H1 (cell line): ENCODE measurements at regions not wholly inside any gene's neighbourhood (a gene's known extent, or its start where the extent isn't known, plus 50 kb on each side); places are given as distances from the start of the nearest gene placed in this dataset.

ENCODE experiments used
- CTCF ChIA-PET: fragments of 300-600 bp; sonication (Branson Sonifier 250); formaldehyde crosslinking; loops from one replicate; lab custom pipeline; 2021; ENCODE audit not compliant: partially characterized antibody; lab: Charles Lee
- POLR2A ChIA-PET: fragments of 300-600 bp; sonication (Branson Sonifier 250); formaldehyde crosslinking; loops from one replicate; lab custom pipeline; 2021; ENCODE audit warnings: inconsistent platforms; ENCODE audit not compliant: partially characterized antibody; lab: Charles Lee
- DNase-seq, 2 experiments: peaks; one replicate each; pipeline versions ENCODE4 v3.0.0 to v3.0.0-alpha.2; 2010 to 2022; ENCODE audit warnings: low spot score in 2 of 2, low read depth in 1 of 2, mixed read lengths in 1 of 2
- FAIRE-seq: peaks from 2 replicates; lab custom pipeline; 2011; peaks lifted over from hg19 to GRCh38; lab: Jason Lieb, UNC
- H2AFZ ChIP-seq: 2 replicates; pipeline ENCODE4 v1.8.1; 2012; ENCODE audit warnings: low read length, inconsistent platforms
- H2AK5ac ChIP-seq: 2 replicates; pipeline ENCODE4 v1.6.1; 2013; ENCODE audit warnings: low read depth, low read length
- H2BK120ac ChIP-seq: replicated peaks from 2 replicates; pipeline ENCODE3; 2013; ENCODE audit warnings: low read depth, low read length, inconsistent platforms
- H2BK12ac ChIP-seq: 2 replicates; pipeline ENCODE4 v1.6.1; 2013; ENCODE audit warnings: low read depth, low read length
- H2BK15ac ChIP-seq: 2 replicates; pipeline ENCODE4 v1.6.1; 2013; ENCODE audit warnings: low read length
- H2BK20ac ChIP-seq: 2 replicates; pipeline ENCODE4 v1.6.1; 2013; ENCODE audit warnings: low read length
- H2BK5ac ChIP-seq: 2 replicates; pipeline ENCODE4 v1.6.1; 2013; ENCODE audit warnings: low read depth, low read length
- H3K14ac ChIP-seq: 2 replicates; pipeline ENCODE4 v1.6.1; 2013; ENCODE audit warnings: inconsistent platforms; ENCODE audit not compliant: insufficient read length
- H3K18ac ChIP-seq: 2 replicates; pipeline ENCODE4 v1.6.1; 2013; ENCODE audit warnings: low read length; ENCODE audit errors: extremely low read depth
- H3K23ac ChIP-seq: 2 replicates; pipeline ENCODE4 v1.6.1; 2013; ENCODE audit warnings: inconsistent platforms; ENCODE audit not compliant: insufficient read length
- H3K23me2 ChIP-seq: 2 replicates; pipeline ENCODE4 v1.6.1; 2013; ENCODE audit warnings: low read depth, low read length
- H3K27ac ChIP-seq: 2 replicates; pipeline ENCODE4 v1.6.1; 2011; ENCODE audit warnings: low read depth, low read length, inconsistent platforms
- H3K27me3 ChIP-seq, 4 experiments: replicated peaks in 1 of 4; 1 replicate in 1 of 4; 2 replicates in 3 of 4; pipeline versions ENCODE4 v1.6.1 to v1.8.1; 2011 to 2013; ENCODE audit warnings: low read length in 3 of 4, mild to moderate bottlenecking in 3 of 4, inconsistent platforms in 2 of 4, mixed read lengths in 2 of 4, moderate library complexity in 1 of 4; ENCODE audit not compliant: control insufficient read depth in 3 of 4, insufficient read depth in 3 of 4; ENCODE audit errors: extremely low read depth in 1 of 4
- H3K36me3 ChIP-seq, 4 experiments: 2 replicates each; pipeline versions ENCODE4 v1.6.1 to v1.8.1; 2011 to 2013; ENCODE audit warnings: mild to moderate bottlenecking in 4 of 4, low read length in 3 of 4, moderate library complexity in 2 of 4, control low read depth in 1 of 4, inconsistent platforms in 1 of 4; ENCODE audit not compliant: insufficient read depth in 4 of 4, control insufficient read depth in 2 of 4
- H3K4ac ChIP-seq: replicated peaks from 2 replicates; pipeline ENCODE3; 2013; ENCODE audit warnings: low read length, low read depth, mixed read lengths, inconsistent platforms; ENCODE audit not compliant: insufficient read length
- H3K4me1 ChIP-seq, 4 experiments: replicated peaks in 1 of 4; 1 replicate in 1 of 4; 2 replicates in 3 of 4; pipeline versions ENCODE4 v1.6.1 to v1.8.1; 2011 to 2013; ENCODE audit warnings: low read length in 3 of 4, inconsistent platforms in 2 of 4, mixed read lengths in 1 of 4; ENCODE audit not compliant: insufficient read depth in 4 of 4, control insufficient read depth in 3 of 4
- H3K4me2 ChIP-seq, 2 experiments: 2 replicates each; pipeline versions ENCODE4 v1.6.1 to v1.8.1; 2011 to 2013; ENCODE audit warnings: low read depth in 2 of 2, low read length in 2 of 2, control low read depth in 1 of 2, inconsistent platforms in 1 of 2, mild to moderate bottlenecking in 1 of 2; ENCODE audit not compliant: insufficient read depth in 1 of 2
- H3K4me3 ChIP-seq, 4 experiments: fragments of 200-600, 300-600 bp in 1 of 4; sonication (generic), shearing (Covaris generic), sonication (Bioruptor Twin) in 1 of 4; 2 replicates each; pipeline versions ENCODE4 v1.5.1 to v1.8.1; 2011 to 2016; ENCODE audit warnings: low read length in 4 of 4, low read depth in 3 of 4, control low read depth in 2 of 4, inconsistent platforms in 2 of 4, mild to moderate bottlenecking in 2 of 4, mixed read lengths in 1 of 4, moderate library complexity in 1 of 4; ENCODE audit not compliant: insufficient read depth in 2 of 4; ENCODE audit errors: extremely low read depth in 1 of 4
- H3K56ac ChIP-seq: replicated peaks from 2 replicates; pipeline ENCODE3; 2013; ENCODE audit warnings: low read depth, mild to moderate bottlenecking, mixed read lengths, low read length, inconsistent platforms; ENCODE audit not compliant: insufficient read length
- H3K79me1 ChIP-seq: 2 replicates; pipeline ENCODE4 v1.6.1; 2013; ENCODE audit warnings: low read depth, low read length, control low read depth
- H3K79me2 ChIP-seq, 2 experiments: 2 replicates each; pipeline versions ENCODE4 v1.6.1 to v1.8.1; 2012 to 2013; ENCODE audit warnings: low read length in 2 of 2, mild to moderate bottlenecking in 2 of 2, inconsistent platforms in 1 of 2; ENCODE audit not compliant: insufficient read depth in 2 of 2, control insufficient read depth in 1 of 2
- H3K9ac ChIP-seq, 4 experiments: replicated peaks in 1 of 4; 1 replicate in 1 of 4; 2 replicates in 3 of 4; pipeline versions ENCODE4 v1.6.1 to v1.8.1; 2011 to 2013; ENCODE audit warnings: low read depth in 3 of 4, low read length in 3 of 4, control low read depth in 2 of 4, mild to moderate bottlenecking in 2 of 4, moderate library complexity in 2 of 4, inconsistent platforms in 1 of 4; ENCODE audit errors: extremely low read depth in 1 of 4
- H3K9me3 ChIP-seq, 2 experiments: 2 replicates each; pipeline versions ENCODE4 v1.6.1 to v1.8.1; 2012 to 2013; ENCODE audit warnings: mild to moderate bottlenecking in 2 of 2, moderate library complexity in 2 of 2, control low read depth in 1 of 2, inconsistent platforms in 1 of 2, low read depth in 1 of 2, low read length in 1 of 2, mixed read lengths in 1 of 2; ENCODE audit not compliant: insufficient read depth in 2 of 2
- H4K20me1 ChIP-seq, 2 experiments: replicated peaks in 1 of 2; 2 replicates each; pipeline versions ENCODE3 to v1.8.1; 2011 to 2013; ENCODE audit warnings: inconsistent platforms in 2 of 2, low read length in 2 of 2, mild to moderate bottlenecking in 1 of 2; ENCODE audit not compliant: insufficient read depth in 2 of 2, control insufficient read depth in 1 of 2
- H4K5ac ChIP-seq: 2 replicates; pipeline ENCODE4 v1.6.1; 2013; ENCODE audit warnings: low read length, low read depth, mixed read lengths, inconsistent platforms; ENCODE audit not compliant: insufficient read length
- H4K8ac ChIP-seq: 2 replicates; pipeline ENCODE4 v1.8.0; 2013; ENCODE audit warnings: mild to moderate bottlenecking, moderate library complexity, low read length, inconsistent platforms; ENCODE audit not compliant: insufficient read depth; ENCODE audit errors: extremely low read depth
- H4K91ac ChIP-seq: replicated peaks from 2 replicates; pipeline ENCODE3; 2013; ENCODE audit warnings: low read length, mixed read lengths, inconsistent platforms; ENCODE audit not compliant: insufficient read length
- HDAC2 ChIP-seq, 2 experiments: fragments of 300-600 bp in 1 of 2; sonication (generic) in 1 of 2; IDR thresholded peaks; 2 replicates each; pipeline ENCODE4 v1.6.1; 2011 to 2012; ENCODE audit warnings: low read depth in 2 of 2, low read length in 2 of 2, mild to moderate bottlenecking in 2 of 2, moderate library complexity in 2 of 2, borderline replicate concordance in 1 of 2, inconsistent platforms in 1 of 2
- JUN ChIP-seq: IDR thresholded peaks from 2 replicates; pipeline ENCODE4 v1.6.1; 2011; ENCODE audit warnings: low read depth, mild to moderate bottlenecking, improper control_type of control experiment, low read length
- RAD21 ChIP-seq, 2 experiments: IDR thresholded peaks in 1 of 2; conservative IDR thresholded peaks in 1 of 2; 2 replicates each; pipeline ENCODE4 v1.6.1; 2011; ENCODE audit warnings: low read depth in 2 of 2, low read length in 2 of 2, improper control_type of control experiment in 1 of 2, inconsistent platforms in 1 of 2, mild to moderate bottlenecking in 1 of 2, moderate library complexity in 1 of 2
- WGBS, 2 experiments: shearing (Covaris generic) in 1 of 2; methylation state at CpG; one replicate each; pipeline versions ENCODE4 v1.1.6 to v1.1.7; 2013 to 2015; ENCODE audit warnings: low lambda C conversion rate in 2 of 2, mixed read lengths in 2 of 2, inconsistent platforms in 1 of 2, low coverage in 1 of 2, missing lambda C conversion rate in 1 of 2; ENCODE audit not compliant: insufficient replicate concordance in 2 of 2, insufficient coverage in 1 of 2, insufficient read length in 1 of 2; ENCODE audit errors: extremely low coverage in 1 of 2, missing lambda C conversion rate in 1 of 2; 5-methylcytosine and 5-hydroxymethylcytosine counted together

- no peak overlapping the region for H4K91ac ChIP-seq
- H3K79me1 ChIP-seq: no peaks in the 10 kb centered on the region
- H2AK5ac ChIP-seq: no peak overlapping the region
- no peak overlapping the region for H2BK12ac ChIP-seq
- no peak overlapping the region for H3K4me2 ChIP-seq
- H3K56ac ChIP-seq: no peak overlapping the region
- H3K18ac ChIP-seq: no peak overlapping the region; the same call in 1 of the 2 replicates
- H2BK15ac ChIP-seq: no peak overlapping the region
- CTCF ChIA-PET: interaction anchor here (0.6 to 2.0 kb wide), 14 partner anchors 8 to 236 kb away, joined by 3 to 10 read pairs (median 4); no protein-coding TSS in a partner anchor
- H3K9ac ChIP-seq: no peak overlapping the region
- H3K79me2 ChIP-seq: no peaks in the 10 kb centered on the region
- peaks cover 2% of the 10 kb centered on the region; the same call in 1 of the 2 replicates for H3K23me2 ChIP-seq
- H2AFZ ChIP-seq: no peak overlapping the region
- POLR2A ChIA-PET: interaction anchor here (1.6 to 1.9 kb wide), 2 partner anchors 11 to 14 kb away, joined by 4 to 6 read pairs; no protein-coding TSS in a partner anchor
- no peak overlapping the region for H4K5ac ChIP-seq
- no peaks in the 10 kb centered on the region for H3K27me3 ChIP-seq
- H3K4me3 ChIP-seq: no peak overlapping the region
- DNase-seq (no peak), FAIRE-seq (no peak)
- H4K8ac ChIP-seq: no peak overlapping the region
- no peak overlapping the region for H2BK5ac ChIP-seq
- no peak overlapping the region for H3K27ac ChIP-seq
- WGBS, 2 experiments: 63% methylated on average over 1 of the region's 1 CpG; no CpG with 5 or more reads in 1 of the 2 experiments
- H3K4me1 ChIP-seq: peaks cover 5 to 25% (median 21%) of the 10 kb centered on the region in 4 experiments; a peak in 6 of 7 replicates
- 0 out of 2 replicates have a peak overlapping the region, but pooled peaks have one; percentile 26 for H2BK20ac ChIP-seq
- no peak overlapping the region for H3K23ac ChIP-seq
- H2BK120ac ChIP-seq: no peak overlapping the region
- no peaks in the 10 kb centered on the region for H3K36me3 ChIP-seq
- 0 out of 4 replicates have a peak, but pooled peaks of 1 of the 2 experiments have one; percentile 2 for TF ChIP-seq RAD21 (IDR thresholded peaks at IDR 0.05 in 1 of 2, conservative IDR thresholded peaks at IDR 0.05 in 1 of 2; ENCODE audit: low read depth in 2 of 2, low read length in 2 of 2)
- TF ChIP-seq HDAC2 (IDR thresholded peaks at IDR 0.05; ENCODE audit: borderline replicate concordance in 1 of 2, low read depth in 2 of 2, low read length in 2 of 2): no peak
- TF ChIP-seq JUN: no peak
- TF ChIP-seq, all 59 proteins: peak for 1
- no peak overlapping the region for H3K14ac ChIP-seq
- no peak overlapping the region for H3K4ac ChIP-seq
- no peaks in the 10 kb centered on the region for H4K20me1 ChIP-seq
- no peaks in the 10 kb centered on the region for H3K9me3 ChIP-seq
These were observed 155.9 kb upstream of the ZNF217 start for GRCh38 chr20:53749499-53749898.
